Sigmoid colon (tissue), 4 donors: ENCODE measurements at regions not wholly inside any gene's neighbourhood (a gene's known extent, or its start where the extent isn't known, plus 50 kb on each side); places are given as distances from the start of the nearest gene placed in this dataset.

Experiments
- POLR2A ChIP-seq, 2 donors: fragments of 450-650 bp; IDR thresholded peaks; one replicate each; pipeline ENCODE4 v1.6.1; 2016; ENCODE audit warnings: antibody characterized with exemption in 2 of 2, mild to moderate bottlenecking in 2 of 2, moderate library complexity in 2 of 2
- POLR2AphosphoS5 ChIP-seq, 4 donors: sonication (generic); formaldehyde crosslinking; IDR thresholded peaks; one replicate each; pipeline ENCODE4 v1.6.1; 2017; ENCODE audit warnings: antibody characterized with exemption in 4 of 4
- TF ChIP-seq, protein P1 (sequence below), 4 experiments: fragments of 450-650 bp in 3 of 4; fragments of 200-600 bp in 1 of 4; IDR thresholded peaks; one replicate each; pipeline ENCODE4 v1.5.1; 2016 to 2019; ENCODE audit warnings: antibody characterized with exemption in 4 of 4, mild to moderate bottlenecking in 3 of 4, moderate library complexity in 2 of 4

DNA sequence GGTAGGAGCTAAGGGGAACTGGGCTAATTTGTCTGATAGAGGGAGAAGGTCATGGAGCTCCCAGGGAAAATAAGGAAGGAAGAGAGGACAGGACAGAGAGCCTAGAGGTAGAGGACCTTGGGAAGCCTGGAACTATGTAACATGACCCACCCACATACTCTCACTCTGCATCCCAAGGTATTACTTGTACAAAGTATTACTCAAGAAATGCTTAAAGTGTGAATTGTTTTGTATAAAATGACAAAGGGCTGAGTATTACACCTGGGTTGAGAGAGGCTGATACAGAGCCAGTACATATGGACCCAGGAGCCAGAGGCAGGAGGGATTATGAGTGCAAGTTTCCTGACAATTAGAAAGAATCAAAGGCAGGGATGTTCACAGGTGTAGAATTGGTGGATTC, 80.5 kb upstream of the ANKRD55 start:
- TF ChIP-seq, protein P1, sequence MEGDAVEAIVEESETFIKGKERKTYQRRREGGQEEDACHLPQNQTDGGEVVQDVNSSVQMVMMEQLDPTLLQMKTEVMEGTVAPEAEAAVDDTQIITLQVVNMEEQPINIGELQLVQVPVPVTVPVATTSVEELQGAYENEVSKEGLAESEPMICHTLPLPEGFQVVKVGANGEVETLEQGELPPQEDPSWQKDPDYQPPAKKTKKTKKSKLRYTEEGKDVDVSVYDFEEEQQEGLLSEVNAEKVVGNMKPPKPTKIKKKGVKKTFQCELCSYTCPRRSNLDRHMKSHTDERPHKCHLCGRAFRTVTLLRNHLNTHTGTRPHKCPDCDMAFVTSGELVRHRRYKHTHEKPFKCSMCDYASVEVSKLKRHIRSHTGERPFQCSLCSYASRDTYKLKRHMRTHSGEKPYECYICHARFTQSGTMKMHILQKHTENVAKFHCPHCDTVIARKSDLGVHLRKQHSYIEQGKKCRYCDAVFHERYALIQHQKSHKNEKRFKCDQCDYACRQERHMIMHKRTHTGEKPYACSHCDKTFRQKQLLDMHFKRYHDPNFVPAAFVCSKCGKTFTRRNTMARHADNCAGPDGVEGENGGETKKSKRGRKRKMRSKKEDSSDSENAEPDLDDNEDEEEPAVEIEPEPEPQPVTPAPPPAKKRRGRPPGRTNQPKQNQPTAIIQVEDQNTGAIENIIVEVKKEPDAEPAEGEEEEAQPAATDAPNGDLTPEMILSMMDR (IDR thresholded peaks at IDR 0.05), result no peak
- no peak for TF ChIP-seq POLR2AphosphoS5 (IDR thresholded peaks at IDR 0.05)
- TF ChIP-seq POLR2A (IDR thresholded peaks at IDR 0.05), result no peak
